Embryonic facial prominence (tissue), 1 donor: ENCODE measurements at regions not wholly inside any gene's neighbourhood (a gene's known extent, or its start where the extent isn't known, plus 50 kb on each side); places are given as distances from the start of the nearest gene placed in this dataset.
"Not testable (repeated sequence)": the region's sequence is repeated elsewhere in the genome, so short reads cannot be mapped to it uniquely, and the experiment has no call there.

Experiments used
- DNase-seq: peaks from one replicate; pipeline ENCODE4 v3.0.0-alpha.2; 2016; ENCODE audit errors: extremely low spot score

DNA sequence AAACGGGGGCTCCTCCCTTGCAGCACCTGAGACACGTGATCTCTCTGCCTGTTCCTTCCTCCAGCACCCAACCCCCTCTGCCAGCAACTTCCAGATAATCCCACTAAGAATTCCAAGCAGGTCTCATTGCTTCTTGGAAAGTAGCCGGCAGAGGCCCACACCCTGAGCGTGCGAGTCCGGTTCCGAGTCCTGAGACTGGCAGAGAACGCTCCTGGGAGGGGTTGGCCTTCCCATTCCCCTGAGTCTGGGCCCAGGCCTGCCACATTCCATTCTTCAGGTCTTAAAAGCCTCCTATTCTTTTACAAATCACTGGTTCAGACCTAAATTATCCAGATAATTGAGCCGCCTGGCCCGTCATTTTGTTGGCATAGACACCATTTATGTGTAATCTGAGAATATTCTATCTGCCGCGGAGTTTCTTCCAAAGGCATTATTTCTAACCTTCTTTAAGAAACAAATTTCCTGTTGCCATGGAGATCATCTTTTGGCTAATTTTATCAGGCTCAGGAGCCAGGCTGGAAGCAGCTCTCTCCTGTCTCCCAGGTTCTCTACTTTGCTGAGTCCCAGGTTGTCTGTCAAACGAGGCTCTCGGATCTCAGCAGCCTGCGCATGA lies 165.4 kb downstream of the MYCN start:
- DNase-seq, result peak; percentile 56

GRCh38 chr2:16104949-16105668 lies 164.8 kb downstream of the MYCN start:
- no peak for DNase-seq

DNA sequence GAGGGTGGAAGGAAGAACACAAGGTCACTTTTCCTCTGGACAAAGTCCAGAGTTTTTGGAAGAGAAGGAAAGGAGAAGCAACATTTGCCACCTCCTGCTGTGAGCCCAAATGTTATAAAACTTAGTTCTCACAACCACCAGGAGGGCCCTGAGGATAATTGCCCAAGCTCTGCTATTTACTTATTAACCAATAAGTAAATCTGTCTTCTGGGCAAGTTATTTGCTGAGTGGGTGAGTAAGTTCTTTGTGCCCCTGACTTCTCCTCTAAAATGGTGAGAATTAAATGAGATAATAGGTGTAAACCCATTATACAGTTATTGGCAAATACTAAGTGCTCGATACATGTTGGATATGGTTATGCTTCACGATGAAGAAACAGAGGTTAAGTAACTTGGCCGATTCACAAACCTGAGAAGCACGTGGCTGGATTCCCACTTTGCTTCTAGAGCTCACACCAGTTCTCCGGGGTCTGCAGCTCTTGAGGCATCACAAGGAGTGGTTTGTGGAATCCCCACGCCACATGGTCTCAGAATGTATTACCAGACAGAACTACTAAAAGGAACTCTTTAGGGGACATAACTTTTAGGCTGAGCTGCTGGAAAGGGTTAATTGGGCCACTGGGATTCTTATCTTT lies 164.1 kb downstream of the MYCN start:
- no peak for DNase-seq

DNA sequence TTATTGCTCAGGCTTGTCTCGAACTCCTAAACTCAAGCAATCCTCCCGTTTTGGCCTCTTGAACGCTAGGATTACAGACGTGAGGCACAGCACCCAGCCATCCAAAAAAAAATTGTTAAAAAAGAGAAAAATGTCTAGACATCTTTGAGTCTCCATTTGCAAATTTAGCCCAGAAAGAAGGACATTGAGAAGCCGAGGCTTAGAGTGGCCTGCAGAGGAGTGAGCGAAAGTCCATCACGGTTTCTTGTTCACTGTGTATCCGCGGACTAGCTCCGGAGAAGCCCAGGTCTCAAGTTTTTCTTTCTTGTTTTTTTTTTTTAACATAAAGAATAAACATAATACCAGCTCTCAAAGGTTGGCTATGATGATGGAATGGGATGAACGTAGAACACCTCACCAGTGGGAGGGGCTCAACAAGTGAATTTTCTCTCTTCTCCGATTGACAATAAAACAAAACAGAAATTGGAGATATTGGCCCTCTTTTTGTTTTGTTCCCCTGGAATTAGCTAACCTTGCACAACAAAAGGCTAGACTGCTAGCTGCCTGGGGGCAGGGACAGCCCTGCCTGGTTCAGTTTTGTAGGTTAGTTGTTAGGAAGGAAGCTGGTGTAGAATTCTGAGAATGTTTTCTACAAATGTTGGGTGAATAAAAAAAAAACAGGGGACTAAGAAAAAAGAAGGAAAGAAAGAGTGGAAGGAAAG lies 163.4 kb downstream of the MYCN start:
- DNase-seq, result no peak

- DNase-seq, result no peak
Observed at GRCh38 chr2:16102976-16103380, 162.6 kb downstream of the MYCN start.

- no peak for DNase-seq
Observed at GRCh38 chr2:16102358-16102975, 162.1 kb downstream of the MYCN start.

- no peak for DNase-seq
Observed at GRCh38 chr2:16101196-16101595, 160.8 kb downstream of the MYCN start.

GRCh38 chr2:16100006-16100405 lies 159.7 kb downstream of the MYCN start:
- DNase-seq, result no peak

DNA sequence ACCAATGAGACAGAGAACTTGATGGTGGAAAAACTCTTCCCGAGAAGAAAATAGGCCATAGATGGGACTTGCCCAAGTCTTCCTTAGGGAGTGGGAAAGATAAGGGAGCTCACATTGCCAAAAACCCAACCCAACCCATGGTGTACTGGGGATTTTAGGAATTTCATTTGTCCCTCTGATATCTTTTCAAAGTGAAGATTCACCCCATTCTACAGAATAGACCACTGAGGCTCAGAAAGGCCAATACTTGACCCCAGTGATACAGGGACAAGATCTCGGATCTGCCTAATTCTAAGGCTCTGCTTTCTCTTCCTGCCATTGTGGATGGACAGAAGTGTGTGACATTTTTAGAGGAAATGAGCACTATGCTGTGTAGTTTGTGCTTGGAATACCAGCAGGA lies 159.0 kb downstream of the MYCN start:
- no peak for DNase-seq

- DNase-seq, result no peak
Observed at GRCh38 chr2:16096962-16097361, 156.6 kb downstream of the MYCN start.

DNA sequence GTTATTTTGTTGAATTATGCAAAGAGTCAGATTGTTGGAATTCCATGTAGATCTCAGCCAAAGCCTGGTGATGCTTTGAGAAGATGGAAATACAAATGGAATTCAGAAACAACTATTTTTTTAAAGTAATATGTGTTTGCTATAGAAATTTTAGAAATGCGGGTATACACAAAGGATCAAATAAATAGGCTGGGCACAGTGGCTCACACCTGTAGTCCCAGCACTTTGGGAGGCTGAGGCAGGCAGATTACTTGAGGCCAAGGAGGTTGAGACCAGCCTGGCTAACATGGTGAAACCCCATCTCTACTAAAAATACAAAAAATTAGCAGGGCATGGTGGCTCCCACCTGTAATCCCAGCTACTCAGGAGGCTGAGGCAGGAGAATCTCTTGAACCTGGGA lies 155.1 kb downstream of the MYCN start:
- not testable (repeated sequence) for DNase-seq

DNA sequence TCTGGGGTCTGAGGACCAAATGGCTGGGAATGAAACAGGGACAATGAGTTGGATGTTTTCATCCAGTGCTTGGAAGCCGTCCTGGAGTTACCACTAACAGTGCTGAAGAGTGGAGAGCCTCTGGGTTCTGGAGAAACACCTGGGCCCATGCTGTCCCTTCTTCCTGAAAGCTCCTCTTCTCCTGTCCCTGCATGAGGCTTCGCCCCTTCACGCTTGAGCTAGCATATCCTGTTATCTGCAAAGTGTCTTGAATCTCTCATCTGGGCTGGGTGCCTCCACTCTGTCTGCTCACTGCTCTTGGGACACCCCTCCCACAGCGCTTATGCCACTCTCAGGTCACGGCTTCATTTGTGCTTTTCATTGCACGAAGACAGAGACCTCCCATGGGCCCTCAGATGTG lies 154.5 kb downstream of the MYCN start:
- DNase-seq, result no peak

DNA sequence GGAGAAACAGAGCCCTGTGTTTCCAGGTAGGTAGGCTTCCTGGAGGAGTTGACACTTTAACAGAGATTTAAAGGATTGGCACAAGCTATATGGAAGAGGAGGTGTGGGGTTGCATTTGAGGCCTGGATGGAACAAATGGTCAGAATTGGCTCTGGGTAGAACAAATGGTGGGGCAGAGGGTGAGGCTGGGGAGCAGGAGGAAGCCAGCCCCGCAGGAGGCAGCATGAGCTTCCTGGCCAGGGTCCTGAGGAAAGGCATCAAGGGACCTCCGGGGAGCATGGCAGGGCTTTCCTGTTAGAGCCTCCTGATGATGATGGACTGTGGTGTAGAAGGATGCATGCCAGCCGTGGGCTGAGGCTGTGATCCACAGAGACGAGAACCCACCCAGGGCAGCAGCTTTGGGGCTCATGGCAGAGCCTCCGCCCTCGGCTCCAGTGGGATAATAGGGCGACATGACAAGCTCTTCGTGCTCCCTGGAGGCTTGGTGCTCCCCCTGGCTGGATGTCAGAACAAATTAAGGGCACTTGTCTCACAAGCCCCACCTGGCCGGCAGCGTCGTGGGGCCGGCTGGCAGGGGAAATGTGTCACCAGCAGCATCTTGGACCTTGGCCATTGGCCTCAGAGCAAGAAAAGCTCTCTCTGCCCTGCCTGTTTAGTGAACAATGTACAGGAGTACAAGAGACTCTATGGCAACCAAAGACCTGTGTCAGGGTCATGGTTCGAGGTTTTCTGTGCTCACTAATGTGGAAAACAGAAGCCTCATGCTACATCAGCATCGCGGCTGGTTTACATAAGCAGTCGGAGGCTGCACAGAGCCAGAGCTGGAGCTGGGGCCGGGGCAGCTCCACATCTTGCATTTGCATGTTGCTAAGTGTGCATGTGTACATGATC lies 153.5 kb downstream of the MYCN start:
- DNase-seq, result no peak

GRCh38 chr2:16092861-16093638 lies 152.7 kb downstream of the MYCN start:
- DNase-seq, result no peak

- DNase-seq, result no peak
Observed at GRCh38 chr2:16091576-16092282, 151.4 kb downstream of the MYCN start.

GRCh38 chr2:16090650-16091575 lies 150.6 kb downstream of the MYCN start:
- no peak for DNase-seq

DNA sequence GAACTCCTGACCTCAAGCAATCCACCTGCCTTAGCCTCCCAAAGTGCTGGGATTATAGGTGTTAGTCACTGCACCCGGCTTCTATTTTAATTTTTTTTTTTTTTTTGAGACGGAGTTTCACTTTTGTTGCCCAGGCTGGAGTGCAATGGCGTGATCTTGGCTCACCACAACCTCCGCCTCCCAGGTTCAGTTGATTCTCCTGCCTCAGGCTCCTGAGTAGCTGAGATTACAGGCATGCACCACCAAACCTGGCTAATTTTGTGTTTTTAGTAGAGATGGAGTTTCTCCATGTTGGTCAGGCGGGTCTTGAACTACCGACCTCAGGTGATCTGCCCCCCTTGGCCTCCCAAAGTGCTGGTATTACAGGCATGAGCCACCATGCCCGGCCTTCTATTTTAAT lies 149.1 kb downstream of the MYCN start:
- DNase-seq, result not testable (repeated sequence)

- no peak for DNase-seq
Observed at GRCh38 chr2:16088802-16089112, 148.4 kb downstream of the MYCN start.
